ENCODE measurements at regions not wholly inside any gene's neighbourhood (a gene's known extent, or its start where the extent isn't known, plus 50 kb on each side); places are given as distances from the start of the nearest gene placed in this dataset.
"Not testable (repeated sequence)": the region's sequence is repeated elsewhere in the genome, so short reads cannot be mapped to it uniquely, and the experiment has no call there.

- not testable (repeated sequence) for TF ChIP-seq CTCF (IDR thresholded peaks at IDR 0.05); TCF7L2 (IDR thresholded peaks at IDR 0.05; ENCODE audit: low read depth, low read length)
- TF ChIP-seq, protein P1, sequence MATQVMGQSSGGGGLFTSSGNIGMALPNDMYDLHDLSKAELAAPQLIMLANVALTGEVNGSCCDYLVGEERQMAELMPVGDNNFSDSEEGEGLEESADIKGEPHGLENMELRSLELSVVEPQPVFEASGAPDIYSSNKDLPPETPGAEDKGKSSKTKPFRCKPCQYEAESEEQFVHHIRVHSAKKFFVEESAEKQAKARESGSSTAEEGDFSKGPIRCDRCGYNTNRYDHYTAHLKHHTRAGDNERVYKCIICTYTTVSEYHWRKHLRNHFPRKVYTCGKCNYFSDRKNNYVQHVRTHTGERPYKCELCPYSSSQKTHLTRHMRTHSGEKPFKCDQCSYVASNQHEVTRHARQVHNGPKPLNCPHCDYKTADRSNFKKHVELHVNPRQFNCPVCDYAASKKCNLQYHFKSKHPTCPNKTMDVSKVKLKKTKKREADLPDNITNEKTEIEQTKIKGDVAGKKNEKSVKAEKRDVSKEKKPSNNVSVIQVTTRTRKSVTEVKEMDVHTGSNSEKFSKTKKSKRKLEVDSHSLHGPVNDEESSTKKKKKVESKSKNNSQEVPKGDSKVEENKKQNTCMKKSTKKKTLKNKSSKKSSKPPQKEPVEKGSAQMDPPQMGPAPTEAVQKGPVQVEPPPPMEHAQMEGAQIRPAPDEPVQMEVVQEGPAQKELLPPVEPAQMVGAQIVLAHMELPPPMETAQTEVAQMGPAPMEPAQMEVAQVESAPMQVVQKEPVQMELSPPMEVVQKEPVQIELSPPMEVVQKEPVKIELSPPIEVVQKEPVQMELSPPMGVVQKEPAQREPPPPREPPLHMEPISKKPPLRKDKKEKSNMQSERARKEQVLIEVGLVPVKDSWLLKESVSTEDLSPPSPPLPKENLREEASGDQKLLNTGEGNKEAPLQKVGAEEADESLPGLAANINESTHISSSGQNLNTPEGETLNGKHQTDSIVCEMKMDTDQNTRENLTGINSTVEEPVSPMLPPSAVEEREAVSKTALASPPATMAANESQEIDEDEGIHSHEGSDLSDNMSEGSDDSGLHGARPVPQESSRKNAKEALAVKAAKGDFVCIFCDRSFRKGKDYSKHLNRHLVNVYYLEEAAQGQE (IDR thresholded peaks at IDR 0.05; ENCODE audit: insufficient read depth in 1 of 2, low read depth in 2 of 2, low read length in 1 of 2): not testable (repeated sequence)
Measured at GRCh38 chr22:48817491-48817890, 1010.2 kb downstream of the BRD1 start.

Measured in Panc1 (cell line).